Stimulated activated CD4-positive, alpha-beta T cell treated with anti-CD3 and anti-CD28 coated beads, Interleukin-1b, Interleukin-23, amount 100 ng/mL, for 48 hours (primary cell): ENCODE measurements at regions not wholly inside any gene's neighbourhood (a gene's known extent, or its start where the extent isn't known, plus 50 kb on each side); places are given as distances from the start of the nearest gene placed in this dataset.
"Not testable (repeated sequence)": the region's sequence is repeated elsewhere in the genome, so short reads cannot be mapped to it uniquely, and the experiment has no call there.

Experiments used
- DNase-seq: peaks from one replicate; pipeline ENCODE4 v3.0.0-alpha.2; 2020

DNA sequence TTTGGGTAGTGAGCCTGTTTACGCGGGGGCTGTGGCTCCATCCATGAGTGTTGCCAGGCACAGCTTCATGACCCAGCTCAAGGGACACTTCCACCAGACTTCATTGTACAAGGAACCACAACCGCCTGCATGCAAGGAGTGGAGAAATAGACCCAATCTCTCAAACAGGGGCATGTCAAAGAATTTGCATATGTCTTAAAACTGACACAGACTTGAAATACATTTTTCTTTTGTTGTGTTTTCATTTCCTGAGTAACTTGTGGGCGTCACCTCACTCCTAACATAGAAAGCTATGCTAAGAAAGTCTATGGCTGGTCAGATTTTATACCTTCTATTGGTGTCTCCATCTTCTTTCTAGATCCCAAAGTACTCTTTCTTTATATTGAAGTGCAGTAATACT is 266.2 kb upstream of the RNF32 start:
- DNase-seq = no peak

DNA sequence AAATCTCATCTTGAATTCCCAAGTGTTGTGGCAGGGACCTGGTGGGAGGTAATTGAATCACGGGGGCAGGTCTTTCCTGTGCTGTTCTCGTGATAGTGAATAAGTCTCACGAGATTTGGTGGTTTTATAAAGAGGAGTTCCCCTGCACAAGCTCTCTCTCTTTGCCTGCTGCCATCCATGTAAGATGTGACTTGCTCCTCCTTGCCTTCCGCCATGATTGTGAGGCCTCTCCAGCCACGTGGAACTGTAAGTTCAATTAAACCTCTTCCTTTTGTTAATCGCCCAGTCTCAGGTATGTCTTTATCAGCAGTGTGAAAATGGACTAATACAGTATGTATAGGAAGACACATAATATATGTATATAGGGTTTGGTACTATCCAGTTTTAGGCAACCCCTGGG is 270.6 kb upstream of the RNF32 start:
- not testable (repeated sequence) for DNase-seq

DNA sequence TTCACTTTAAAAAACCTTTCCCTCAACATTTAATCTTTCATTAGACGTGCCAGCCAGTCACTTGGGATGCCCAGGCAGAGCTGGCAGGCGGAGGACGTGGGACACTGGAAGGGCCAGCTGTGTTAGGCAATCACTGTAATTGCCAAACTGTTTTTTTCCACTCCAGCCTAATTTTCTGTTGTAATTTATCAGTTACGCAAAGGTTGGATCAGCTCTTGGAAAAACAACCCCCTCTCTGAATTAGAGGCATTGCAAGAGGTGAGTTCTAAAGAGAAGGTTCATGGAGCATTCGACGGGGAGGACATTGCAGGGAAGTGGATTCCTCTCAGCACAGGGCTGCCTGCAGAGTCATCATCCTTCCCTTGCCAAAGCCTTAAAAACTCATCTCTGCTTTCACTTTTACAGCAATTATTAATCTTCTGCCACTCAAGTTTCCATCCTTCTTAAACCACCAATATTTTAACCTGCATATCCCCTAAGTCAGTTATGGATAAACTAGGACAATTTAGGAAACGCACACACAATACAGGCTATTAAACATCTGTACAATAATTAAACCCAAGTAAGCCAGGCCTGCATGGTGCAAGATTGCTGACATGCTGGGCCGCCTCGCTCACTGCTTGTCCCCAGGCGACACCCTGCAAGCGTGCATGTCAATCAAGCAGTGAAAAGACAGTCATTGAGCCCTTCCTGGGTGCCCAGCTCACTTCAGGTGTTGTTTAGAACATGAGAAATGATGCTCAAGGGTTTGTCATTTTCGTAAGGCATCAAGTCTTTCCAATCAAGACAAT is 272.3 kb upstream of the RNF32 start:
- DNase-seq = no peak

DNA sequence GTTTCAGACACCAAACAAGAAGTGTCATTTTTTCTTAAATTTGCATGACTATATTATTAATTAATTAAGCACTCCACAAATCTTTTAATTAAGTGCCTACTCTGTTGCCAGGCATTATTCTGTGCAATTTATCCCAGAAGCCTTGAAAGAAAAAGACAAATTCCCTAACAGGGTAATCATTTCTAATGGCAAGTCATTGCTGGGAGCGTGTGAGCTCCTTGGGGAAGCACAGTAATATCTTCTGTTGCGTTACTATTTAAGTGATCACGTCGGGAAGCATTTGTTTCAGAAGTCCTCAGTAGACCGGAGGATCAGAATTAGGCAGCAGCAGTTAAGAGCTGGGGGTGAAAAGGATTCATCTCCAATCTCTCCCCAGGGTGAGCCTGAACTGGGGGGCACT is 276.8 kb upstream of the RNF32 start:
- no peak for DNase-seq

DNA sequence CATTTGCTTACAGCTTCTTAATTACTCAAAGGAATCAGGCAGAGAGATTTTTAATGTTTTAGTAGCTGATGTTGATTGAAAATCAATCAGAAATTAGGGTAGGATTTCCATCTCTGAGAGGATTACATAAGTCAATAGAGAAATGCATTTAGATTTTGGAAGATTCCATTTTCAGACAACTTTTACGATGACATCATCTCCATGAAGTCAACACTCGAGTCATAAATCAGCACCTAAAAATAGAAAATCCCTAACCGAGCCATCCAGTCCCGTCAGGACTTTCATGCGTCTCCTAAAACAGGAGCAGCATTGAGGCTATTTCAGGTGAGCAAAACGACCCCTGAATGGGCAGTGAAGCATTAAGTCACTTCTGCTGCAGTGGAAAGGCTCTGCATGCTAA is 279.7 kb upstream of the RNF32 start:
- no peak for DNase-seq

DNA sequence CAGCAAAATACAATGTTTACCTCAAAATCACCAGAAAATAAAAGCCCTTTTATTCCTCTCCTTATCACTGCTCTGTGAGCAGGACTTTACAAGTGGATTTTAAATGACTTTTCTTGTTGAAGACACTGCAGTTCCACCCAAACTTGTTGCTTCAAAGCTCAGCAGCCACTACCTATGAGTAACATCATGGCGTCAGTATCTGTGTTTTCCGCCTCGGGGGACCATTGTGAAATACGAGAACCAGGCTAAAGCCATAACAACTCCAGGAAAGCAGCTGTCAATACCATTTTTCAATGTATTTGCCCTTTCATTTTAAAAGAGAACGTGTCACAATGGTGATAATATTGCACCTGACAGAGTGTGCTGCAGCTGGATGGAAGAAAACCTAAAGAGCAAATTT is 284.0 kb upstream of the RNF32 start:
- no peak for DNase-seq

DNA sequence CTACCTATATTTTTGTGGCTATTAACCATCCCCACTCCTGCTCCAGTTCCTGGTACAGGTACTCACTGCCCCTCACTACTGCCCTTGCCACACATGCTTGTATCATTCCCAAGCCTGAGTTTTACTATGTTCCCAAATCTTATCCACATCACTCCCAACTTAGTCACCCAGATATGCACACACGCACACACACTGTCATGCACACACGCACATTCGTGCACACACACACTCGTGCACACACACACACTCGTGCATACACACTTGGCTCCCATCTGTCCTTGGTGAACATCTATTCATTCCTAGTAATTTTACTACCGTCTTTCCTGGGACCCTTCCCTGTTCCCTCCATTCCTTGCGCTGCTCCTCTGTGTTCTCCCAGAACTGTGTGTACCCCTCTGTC is 287.2 kb upstream of the RNF32 start:
- no peak for DNase-seq

DNA sequence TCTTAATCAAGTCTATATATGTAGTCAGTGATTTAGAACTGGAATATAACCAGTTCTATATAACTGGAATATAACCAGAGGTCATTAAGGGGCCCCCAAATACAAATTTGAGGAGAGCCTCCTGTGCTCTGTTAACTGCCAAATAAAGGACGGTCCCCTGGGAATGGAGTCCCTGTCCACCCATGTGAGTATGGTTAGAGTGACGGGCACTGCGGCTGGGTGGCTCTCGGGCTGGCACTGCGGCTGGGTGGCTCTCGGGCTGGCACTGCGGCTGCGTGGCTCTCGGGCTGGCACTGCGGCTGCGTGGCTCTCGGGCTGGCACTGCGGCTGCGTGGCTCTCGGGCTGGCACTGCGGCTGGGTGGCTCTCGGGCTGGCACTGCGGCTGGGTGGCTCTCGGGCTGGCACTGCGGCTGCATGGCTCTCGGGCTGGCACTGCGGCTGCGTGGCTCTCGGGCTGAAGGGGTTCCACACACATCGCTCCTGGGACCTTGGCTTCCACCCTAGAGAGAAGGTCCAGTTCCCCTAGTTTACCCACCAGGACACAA is 292.8 kb upstream of the RNF32 start:
- DNase-seq = not testable (repeated sequence)

DNA sequence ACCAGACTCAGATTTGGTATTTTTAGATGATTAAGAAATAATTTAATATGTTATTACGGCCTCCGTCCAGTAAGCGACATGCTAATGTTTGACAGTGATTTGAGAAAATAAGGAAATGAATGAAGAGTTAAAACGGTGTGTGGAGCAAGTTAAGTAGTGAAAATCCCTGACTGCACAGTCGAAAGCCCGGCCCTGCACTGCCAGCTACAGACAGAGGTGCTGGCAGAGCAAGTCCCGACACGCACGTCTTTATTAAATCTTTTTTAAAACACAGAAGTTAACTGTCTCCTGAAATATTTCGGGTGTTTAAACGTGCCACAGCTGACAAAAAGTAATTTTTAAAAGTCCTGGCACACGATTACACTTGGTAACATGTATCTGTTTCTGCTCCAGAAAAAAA is 293.4 kb upstream of the RNF32 start:
- DNase-seq = no peak

DNA sequence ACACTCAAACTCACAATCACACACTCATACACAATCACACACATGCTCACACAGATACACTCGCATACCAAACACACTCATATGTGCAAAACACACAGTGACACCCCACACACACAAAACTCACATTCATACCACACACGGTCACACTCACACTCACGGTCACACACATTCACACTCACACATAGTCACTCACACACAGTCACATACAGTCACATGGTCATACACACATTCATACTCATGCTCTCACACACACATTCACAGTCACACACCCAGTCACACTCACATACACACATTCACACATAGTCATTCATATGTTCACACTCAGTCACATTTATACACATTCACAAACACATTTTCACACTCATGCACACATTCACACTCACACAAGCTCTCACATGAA is 296.0 kb upstream of the RNF32 start:
- DNase-seq = no peak

DNA sequence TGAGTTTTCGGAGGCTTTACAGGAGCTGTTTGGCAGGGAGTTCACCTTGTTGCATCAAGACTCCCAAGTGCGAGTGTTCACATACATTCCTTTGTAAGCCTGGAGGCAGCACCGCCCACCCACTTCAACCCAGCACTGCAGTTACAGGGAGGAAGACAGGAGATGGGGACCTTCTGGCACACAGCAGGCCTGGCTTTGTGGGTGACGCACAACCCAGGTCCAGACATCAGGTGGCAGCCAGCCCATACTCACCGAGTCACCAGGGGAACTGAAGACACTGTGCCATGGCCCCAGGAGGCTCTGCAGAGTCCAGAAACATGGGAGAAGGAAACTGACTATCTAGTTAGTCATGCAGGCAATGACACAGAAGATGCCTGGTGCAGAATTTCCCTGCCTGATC is 305.9 kb upstream of the RNF32 start:
- peak; percentile 14 for DNase-seq

DNA sequence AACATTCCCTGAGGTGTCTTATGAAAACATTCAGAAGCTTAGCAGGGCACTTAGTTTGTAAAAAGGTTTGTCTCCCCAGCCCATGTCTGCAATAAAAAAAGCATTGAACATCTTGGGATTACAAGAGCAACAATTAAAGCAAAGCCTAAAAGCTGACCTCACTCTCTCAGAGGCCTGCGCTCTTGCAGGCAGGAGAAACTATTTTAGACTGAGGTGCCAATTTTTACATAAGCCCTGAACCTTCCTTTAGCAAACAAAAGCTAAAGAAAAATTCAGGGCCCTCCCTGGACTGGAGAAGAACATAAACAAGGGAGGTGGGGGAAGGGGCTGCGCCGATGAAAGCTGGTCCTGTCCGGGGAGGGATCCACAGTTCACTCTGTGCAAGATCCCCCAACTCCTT is 312.7 kb upstream of the RNF32 start:
- no peak for DNase-seq

DNA sequence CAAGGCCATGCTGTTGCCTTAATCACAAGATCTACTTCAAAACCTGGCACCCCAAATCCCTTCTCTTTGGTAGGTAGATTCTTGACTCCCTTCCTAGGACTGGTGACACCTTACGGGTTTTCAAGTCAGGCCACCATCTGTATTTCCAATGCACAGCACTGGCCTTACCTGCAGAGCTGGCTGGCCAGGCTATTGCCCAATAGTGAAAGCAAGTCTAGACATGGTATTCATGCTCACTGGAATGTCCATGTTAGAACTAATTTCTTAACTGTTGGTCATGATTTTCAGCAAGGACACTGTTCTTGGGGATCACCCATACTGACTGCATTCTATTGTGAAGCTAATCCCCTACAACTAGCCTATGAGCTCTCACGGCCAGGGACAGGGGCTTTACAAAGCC is 313.1 kb upstream of the RNF32 start:
- no peak for DNase-seq

DNA sequence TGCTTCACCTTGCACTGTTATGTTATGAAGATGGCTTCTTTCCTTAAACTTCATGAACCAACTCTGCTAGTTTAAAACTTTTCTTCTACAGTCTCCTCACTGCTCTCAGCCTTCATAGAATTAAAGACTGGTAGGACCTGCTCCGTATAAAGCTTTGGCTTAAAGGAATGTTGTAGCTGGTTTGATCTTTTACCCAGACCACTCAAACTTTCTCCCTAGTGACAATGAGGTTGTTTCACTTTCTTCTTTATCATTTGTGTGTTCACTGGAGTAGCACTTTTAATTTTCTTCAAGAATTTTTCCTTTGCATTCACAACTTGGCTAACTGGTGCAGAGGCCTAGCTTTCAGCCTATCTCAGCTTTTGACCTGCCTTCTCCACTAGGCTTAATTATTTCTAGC is 316.4 kb upstream of the RNF32 start:
- no peak for DNase-seq

DNA sequence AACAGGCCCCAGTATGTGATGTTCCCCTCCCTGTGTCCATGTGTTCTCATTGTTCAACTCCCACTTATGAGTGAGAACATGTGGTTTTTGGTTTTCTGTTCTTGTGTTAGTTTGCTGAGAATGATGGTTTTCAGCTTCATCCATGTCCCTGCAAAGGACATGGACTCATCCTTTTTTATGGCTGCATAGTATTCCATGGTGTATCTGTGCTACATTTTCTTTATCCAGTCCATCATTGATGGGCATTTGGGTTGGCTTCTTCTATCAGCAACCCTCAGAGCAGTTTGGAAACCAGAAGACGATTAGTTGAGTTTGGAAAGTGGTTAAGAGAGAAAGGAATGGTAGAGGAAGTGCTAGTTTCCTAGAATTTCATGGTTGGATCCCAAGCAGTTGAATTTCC is 319.1 kb upstream of the RNF32 start:
- DNase-seq = not testable (repeated sequence)

DNA sequence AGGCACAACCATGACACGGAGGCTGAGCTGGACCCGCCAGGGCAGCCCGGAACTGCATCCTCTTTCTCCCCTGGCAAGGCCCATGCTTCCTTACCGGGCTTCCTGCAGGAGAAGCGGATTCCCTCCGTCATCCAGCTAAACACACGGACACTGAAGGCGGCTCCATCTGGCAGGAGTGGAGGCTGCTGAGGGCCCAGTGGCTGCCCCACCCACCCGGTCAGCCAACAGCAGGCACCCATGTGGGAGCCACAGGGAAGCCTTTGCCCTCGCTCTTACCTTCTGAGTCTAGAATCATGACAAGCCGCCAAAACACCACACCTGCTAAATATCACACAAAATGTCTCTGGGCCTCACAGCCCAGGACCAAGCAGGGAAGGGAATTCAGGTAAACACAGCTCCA is 321.6 kb upstream of the RNF32 start:
- no peak for DNase-seq

DNA sequence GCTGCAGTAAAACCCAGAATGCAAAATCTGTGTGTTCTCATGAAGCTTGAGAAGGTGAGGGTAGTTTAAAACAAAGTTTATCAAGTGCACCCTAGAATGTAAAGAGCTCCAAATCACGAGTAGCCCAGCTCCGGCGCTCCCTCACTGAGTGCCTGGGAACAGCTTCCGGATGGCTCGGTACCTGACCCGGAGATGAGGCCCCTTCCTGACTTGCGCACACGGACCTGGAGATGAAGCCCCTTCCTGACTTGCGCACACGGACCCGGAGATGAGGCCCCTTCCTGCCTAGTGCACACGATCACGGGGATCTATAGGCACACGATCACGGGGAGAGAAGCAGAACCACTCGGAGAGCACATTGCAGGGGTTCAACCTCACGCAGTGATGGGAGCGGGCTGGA is 322.1 kb upstream of the RNF32 start:
- no peak for DNase-seq

DNA sequence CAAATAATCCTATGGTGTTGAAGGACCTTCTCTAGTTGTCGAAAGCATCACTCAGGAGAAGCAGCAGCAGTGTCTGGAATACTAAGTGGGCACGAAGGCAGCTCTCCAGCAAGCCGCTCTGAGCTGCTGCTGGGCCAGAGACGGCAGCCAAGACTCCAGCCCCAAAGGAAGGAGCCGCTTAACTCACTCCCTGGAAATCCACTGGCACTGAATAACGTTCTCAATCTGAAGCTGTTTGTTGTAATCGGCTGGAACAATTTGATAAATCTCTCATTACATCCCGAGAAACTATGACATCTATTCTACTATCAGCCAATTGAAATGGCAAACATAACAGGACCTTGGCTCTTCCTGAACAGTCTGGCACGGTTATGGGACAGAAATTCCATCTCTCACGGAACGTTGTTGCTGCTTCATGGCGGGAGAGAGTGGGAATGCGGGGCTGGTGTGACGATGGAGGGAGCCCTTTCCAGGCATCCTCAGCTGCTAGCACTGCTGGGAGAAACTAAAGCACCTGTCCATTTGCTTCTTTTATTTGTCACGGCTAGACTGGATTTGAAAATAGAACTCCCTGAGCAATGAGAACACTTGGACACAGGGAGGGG is 331.5 kb upstream of the RNF32 start:
- DNase-seq = no peak

DNA sequence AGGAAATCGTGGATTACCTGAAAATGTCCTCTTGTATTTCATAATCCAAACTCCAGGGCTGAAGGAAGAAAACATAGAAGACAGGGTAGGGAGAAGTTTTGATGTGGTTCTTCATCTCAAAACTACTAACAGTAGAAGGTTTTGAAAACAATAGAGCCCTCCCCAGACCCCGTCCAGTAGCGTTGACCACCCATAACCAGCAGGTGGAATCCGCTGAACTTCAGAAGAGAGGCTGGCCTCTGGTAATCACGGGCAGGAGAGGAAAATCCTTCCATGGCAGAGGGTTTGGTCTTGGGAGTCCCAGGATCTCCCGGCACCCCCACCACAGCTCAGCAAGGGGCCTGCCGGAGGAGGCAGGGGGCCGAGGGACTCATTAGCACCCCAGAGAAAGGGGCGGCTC is 333.4 kb upstream of the RNF32 start:
- no peak for DNase-seq

DNA sequence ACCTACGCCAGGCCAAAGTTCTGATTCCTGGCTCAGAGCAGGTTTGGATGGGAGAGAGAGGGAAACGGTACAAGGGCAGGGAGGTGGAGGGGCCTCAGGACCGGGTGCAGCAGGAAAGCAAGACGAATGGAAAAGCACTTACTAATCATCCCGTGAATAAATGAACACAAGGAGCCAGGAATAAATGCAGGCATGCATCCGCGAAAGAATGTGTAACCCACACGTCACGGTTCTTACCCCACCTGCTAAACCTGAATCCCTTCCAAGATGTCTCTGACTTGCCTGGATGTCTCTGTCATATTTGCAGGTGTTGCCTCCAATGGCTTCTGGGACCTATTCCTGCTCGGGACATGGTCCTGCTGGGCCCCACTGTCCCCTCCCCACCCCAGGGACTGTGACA is 335.2 kb upstream of the RNF32 start:
- no peak for DNase-seq

DNA sequence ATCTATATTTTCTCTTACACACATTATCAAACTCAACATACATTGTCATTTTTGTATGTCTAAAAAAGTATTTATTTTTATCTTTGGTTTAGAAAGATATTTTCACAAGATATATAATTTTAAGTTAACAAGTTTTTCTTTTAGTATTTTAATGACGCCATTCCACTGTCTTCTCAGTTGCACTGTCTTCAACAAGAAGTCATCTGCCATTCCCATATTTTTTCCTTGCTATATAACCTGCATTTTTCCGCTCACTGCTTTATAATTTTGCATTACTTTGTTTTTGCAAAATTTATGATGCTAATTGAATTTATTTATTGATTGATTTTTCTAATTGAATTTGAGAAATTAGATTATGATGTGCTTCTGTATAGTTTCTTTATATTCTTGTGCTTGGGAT is 357.8 kb upstream of the RNF32 start:
- no peak for DNase-seq

DNA sequence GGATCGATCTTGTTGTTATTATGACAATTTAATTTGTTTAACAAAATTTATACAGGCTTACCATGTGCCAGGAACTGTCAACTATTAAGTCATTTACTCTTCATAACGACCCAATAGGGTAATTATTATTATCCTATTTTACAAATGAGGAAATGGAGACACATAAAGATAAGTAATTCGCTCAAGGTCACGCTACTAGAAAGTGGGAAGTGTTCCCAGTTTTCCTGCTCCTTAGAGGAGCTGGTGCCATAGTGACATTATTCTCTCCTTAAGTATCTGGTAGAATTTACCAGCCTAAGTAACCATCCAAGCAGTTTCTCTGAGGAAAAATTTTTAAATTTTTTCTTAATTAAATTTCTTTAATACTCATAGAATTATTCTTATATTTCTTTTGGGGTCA is 360.9 kb upstream of the RNF32 start:
- DNase-seq = no peak

DNA sequence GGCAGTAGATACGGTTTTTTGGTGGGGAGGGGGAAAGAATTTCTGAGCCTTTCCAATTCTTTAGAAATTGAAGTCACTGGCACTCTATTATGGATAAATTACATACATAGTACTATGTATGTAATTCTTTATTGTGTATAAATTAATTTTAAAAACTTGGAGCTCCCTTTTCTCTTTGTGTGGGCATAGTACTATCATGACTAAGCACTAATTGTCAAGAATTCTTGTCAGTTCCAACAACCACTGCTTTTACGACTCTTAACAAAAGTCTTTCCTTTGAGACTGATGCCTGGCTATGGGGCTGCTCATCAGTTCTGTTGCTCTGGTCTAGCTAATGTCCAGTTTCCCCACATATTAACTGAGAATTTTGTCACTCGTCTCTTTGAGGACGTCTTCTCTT is 365.3 kb upstream of the RNF32 start:
- DNase-seq = no peak

DNA sequence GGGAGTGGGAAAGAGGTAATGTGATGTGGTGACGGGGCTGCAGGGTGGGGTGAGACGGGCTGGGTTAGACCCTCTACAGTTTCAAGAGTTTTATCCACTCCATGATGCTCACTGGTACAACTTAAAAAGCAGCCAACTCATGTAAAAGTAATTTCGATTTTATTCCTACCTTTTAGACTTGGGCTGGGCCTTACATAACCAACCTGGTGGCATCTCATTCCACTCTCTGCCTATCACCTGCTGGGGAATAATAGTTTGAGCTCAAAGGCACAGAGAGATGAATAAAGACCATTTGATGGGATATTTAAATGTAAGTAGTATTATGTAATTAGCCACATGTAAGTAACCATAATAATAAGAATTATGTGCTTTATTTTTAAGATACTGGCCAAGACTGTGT is 366.0 kb upstream of the RNF32 start:
- DNase-seq = no peak

DNA sequence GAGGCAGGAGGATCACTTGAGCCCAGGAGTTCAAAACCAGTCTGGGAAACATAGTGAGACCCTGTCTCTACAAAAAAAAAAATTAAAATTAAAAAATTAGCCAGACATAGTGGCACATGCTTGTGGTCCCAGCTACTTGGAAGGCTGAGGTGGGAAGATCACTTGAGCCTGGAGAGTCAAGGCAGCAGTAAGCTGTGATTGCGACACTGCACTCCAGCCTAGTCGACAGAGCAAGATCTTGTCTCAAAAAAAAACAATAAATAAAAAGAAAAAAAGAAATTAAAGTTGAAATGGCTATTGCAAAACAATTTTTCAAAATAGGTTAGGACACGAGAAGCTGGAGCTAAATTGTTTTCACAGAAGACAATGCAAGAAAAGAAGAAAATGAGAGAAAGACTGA is 379.0 kb upstream of the RNF32 start:
- no peak for DNase-seq
